ENCODE measurements at regions not wholly inside any gene's neighbourhood (a gene's known extent, or its start where the extent isn't known, plus 50 kb on each side); places are given as distances from the start of the nearest gene placed in this dataset.

DNA sequence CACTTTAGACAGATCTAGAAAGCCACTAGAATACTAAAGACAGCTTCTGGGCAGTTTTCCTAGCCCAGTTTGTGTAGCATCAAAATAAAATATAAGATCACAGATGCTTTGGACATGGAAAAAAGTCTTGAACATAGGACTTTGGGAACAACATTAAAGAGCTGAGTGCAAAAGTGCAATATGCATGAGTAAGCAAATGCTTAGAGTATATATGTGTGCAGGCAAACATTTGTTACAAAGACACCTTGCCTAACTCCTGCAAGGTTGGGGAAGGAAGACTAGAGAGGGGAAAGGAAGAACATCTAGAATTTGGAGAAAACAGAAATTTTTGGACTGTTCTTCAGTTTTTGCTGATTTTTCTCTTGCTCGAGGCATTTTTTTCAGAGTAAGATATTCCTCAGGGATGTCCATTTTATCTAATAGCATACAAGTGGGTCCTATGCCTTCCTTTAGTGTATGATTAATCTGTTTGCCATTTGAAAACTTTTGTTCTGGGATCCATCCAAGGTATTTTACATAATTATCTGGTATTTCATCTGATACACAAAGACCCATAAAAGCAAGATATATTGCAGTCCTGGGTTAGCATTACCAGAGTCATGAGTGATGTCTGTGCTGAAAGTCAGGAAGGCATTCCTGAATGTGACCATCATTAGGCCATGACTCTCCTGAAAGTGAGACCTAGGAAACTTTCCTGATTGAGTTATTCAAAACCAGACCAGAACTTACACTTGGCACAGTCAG lies 142.0 kb upstream of the RGMB start:
- Histone ChIP-seq H3K4me1 (ENCODE audit: control insufficient read depth in 1 of 2, insufficient read depth in 2 of 2, low read length in 2 of 2) (no peaks in the 10 kb centered on the region), H4K20me1 (ENCODE audit: insufficient read depth, low read length) (no peaks in the 10 kb centered on the region), H3K79me2 (ENCODE audit: insufficient read depth, low read length) (no peaks in the 10 kb centered on the region), H3K27me3 (ENCODE audit: control insufficient read depth in 2 of 2, insufficient read depth in 2 of 2, low read length in 2 of 2) (no peaks in the 10 kb centered on the region), H3K9ac (ENCODE audit: insufficient read depth, low read length, poor library complexity, severe bottlenecking) (no peak overlapping the region), H2AFZ (ENCODE audit: insufficient read depth, low read depth, low read length, poor library complexity, severe bottlenecking) (no peak overlapping the region), H3K4me2 (replicated peaks; ENCODE audit: extremely low read depth, low read length, poor library complexity, severe bottlenecking) (no peak overlapping the region), H3K9me3 (replicated peaks in 1 of 2; ENCODE audit: control insufficient read depth in 1 of 2, insufficient read depth in 1 of 2, low read length in 2 of 2) (no peaks in the 10 kb centered on the region), H3K4me3 (replicated peaks in 1 of 3; ENCODE audit: low read depth in 2 of 3, low read length in 3 of 3) (no peak overlapping the region), H3K36me3 (replicated peaks in 1 of 2; ENCODE audit: control insufficient read depth in 1 of 2, insufficient read depth in 2 of 2, low read length in 2 of 2) (no peaks in the 10 kb centered on the region), H3K27ac (ENCODE audit: low read depth in 1 of 2, low read length in 2 of 2) (no peak overlapping the region)
- DNase-seq, result no peak
- H3K9me3 Mint-ChIP-seq, result peaks cover 0 to 4% (median 0%) of the 10 kb centered on the region in 7 donors
- H3K4me3 Mint-ChIP-seq, result no peak overlapping the region
- WGBS (ENCODE audit: insufficient coverage), result no CpG with 5 or more reads among the region's 1 CpG
- no peaks in the 10 kb centered on the region for H3K4me1 Mint-ChIP-seq
- H3K27me3 Mint-ChIP-seq (ENCODE audit: low read depth in 3 of 3), result no peaks in the 10 kb centered on the region
- H3K27ac Mint-ChIP-seq, result no peak overlapping the region
- intact Hi-C loops (cut with micrococcal nuclease), result no loop called here
- TF ChIP-seq CTCF (IDR thresholded peaks at IDR 0.05), result no peak
- no peaks in the 10 kb centered on the region for H3K36me3 Mint-ChIP-seq

GRCh38 chr5:98635656-98636055 lies 137.8 kb upstream of the RGMB start:
- no peaks in the 10 kb centered on the region for H3K79me2 ChIP-seq (ENCODE audit: insufficient read depth, low read length)
- H3K27me3 Mint-ChIP-seq (ENCODE audit: low read depth in 3 of 3), result peaks cover 0 to 2% (median 0%) of the 10 kb centered on the region in 3 donors
- no peaks in the 10 kb centered on the region for H3K36me3 ChIP-seq (replicated peaks in 1 of 2; ENCODE audit: control insufficient read depth in 1 of 2, insufficient read depth in 2 of 2, low read length in 2 of 2)
- H3K4me1 ChIP-seq (ENCODE audit: control insufficient read depth in 1 of 2, insufficient read depth in 2 of 2, low read length in 2 of 2), result no peaks in the 10 kb centered on the region
- peaks cover 0 to 2% (median 0%) of the 10 kb centered on the region in 7 donors for H3K9me3 Mint-ChIP-seq
- 17% methylated on average over 1 of the region's 3 CpGs for WGBS (ENCODE audit: insufficient coverage)
- no peak overlapping the region for H3K9ac ChIP-seq (ENCODE audit: insufficient read depth, low read length, poor library complexity, severe bottlenecking)
- H2AFZ ChIP-seq (ENCODE audit: insufficient read depth, low read depth, low read length, poor library complexity, severe bottlenecking), result no peak overlapping the region
- H4K20me1 ChIP-seq (ENCODE audit: insufficient read depth, low read length), result no peaks in the 10 kb centered on the region
- H3K36me3 Mint-ChIP-seq, result no peaks in the 10 kb centered on the region
- intact Hi-C loops (cut with micrococcal nuclease), result no loop called here
- H3K4me2 ChIP-seq (replicated peaks; ENCODE audit: extremely low read depth, low read length, poor library complexity, severe bottlenecking), result no peak overlapping the region
- H3K4me3 ChIP-seq (replicated peaks in 1 of 3; ENCODE audit: low read depth in 2 of 3, low read length in 3 of 3), result no peak overlapping the region
- H3K4me3 Mint-ChIP-seq, result no peak overlapping the region
- no peak for TF ChIP-seq CTCF (IDR thresholded peaks at IDR 0.05)
- H3K27ac ChIP-seq (ENCODE audit: low read depth in 1 of 2, low read length in 2 of 2), result no peak overlapping the region
- no peaks in the 10 kb centered on the region for H3K27me3 ChIP-seq (ENCODE audit: control insufficient read depth in 2 of 2, insufficient read depth in 2 of 2, low read length in 2 of 2)
- no peak for DNase-seq
- no peaks in the 10 kb centered on the region for H3K9me3 ChIP-seq (replicated peaks in 1 of 2; ENCODE audit: control insufficient read depth in 1 of 2, insufficient read depth in 1 of 2, low read length in 2 of 2)
- H3K27ac Mint-ChIP-seq, result no peak overlapping the region
- H3K4me1 Mint-ChIP-seq, result no peaks in the 10 kb centered on the region
